ENCODE measurements at regions not wholly inside any gene's neighbourhood (a gene's known extent, or its start where the extent isn't known, plus 50 kb on each side); places are given as distances from the start of the nearest gene placed in this dataset.

DNA sequence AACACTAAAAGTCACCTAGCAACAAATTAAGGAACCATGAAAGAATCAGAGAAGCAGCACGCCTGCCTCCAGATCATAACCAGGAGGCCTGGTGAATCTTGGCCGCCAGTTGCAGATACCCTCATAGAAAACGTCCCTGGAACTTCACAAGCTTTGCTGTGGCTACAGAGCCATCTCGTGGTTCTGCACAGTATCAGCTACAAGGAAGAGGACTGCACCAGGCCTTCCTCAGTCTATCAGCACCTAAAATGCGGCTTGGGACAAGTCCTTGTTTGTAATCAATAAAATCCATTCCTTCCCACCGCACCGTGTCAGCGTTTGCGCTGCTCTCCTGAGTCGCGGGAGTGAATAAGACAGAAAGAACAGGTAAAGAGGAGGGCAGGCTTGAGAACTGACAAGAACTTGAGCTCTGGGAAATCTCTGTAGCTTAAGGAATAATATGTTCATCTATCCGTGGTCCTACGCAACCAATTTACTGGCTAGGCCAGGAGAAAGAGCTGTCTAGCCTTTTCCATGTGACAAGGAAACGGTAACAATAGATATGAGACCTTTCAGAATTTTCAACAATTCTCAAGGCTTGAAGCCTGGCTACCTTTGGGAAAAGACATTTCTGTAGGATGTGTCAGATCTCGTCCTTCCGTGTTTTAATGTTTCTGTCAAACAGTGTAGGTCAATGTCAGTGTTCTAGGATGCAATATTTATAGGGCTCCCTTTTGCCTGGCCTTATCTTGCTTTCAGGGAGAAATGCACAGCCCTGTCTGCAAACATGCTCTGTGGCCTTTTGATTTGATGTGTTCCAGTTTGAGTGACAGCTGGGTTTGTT lies 128.5 kb upstream of the RAB12 start:
- H3K4me3 ChIP-seq (ENCODE audit: low read length): no peak overlapping the region
- TF ChIP-seq, protein P1, sequence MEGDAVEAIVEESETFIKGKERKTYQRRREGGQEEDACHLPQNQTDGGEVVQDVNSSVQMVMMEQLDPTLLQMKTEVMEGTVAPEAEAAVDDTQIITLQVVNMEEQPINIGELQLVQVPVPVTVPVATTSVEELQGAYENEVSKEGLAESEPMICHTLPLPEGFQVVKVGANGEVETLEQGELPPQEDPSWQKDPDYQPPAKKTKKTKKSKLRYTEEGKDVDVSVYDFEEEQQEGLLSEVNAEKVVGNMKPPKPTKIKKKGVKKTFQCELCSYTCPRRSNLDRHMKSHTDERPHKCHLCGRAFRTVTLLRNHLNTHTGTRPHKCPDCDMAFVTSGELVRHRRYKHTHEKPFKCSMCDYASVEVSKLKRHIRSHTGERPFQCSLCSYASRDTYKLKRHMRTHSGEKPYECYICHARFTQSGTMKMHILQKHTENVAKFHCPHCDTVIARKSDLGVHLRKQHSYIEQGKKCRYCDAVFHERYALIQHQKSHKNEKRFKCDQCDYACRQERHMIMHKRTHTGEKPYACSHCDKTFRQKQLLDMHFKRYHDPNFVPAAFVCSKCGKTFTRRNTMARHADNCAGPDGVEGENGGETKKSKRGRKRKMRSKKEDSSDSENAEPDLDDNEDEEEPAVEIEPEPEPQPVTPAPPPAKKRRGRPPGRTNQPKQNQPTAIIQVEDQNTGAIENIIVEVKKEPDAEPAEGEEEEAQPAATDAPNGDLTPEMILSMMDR (conservative IDR thresholded peaks at IDR 0.05; ENCODE audit: low read length): peak; percentile 78
- DNase-seq (ENCODE audit: low read depth): peak; percentile 59

DNA sequence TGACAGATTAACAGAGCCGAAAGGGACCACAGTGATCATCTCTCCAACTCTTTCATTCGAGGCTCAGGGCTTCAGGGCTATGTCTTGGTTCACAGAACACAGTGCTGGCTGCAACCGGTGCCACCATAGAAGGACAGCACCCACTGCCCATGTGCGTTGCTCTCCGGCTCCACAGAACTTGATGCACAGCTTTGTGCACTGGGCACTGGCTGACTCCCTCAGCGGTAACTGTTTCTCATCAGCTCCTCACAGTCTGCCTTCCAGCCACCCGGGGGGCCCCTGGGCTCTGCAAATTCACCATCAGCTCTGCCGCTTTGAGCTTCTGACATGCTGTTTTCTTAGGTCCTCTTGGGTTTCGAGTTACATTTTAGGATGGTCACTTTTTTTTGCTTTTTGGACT lies 124.3 kb upstream of the RAB12 start:
- H3K4me3 ChIP-seq (ENCODE audit: low read length): no peak overlapping the region
- DNase-seq (ENCODE audit: low read depth): no peak
- TF ChIP-seq, protein P1 (conservative IDR thresholded peaks at IDR 0.05; ENCODE audit: low read length): no peak

DNA sequence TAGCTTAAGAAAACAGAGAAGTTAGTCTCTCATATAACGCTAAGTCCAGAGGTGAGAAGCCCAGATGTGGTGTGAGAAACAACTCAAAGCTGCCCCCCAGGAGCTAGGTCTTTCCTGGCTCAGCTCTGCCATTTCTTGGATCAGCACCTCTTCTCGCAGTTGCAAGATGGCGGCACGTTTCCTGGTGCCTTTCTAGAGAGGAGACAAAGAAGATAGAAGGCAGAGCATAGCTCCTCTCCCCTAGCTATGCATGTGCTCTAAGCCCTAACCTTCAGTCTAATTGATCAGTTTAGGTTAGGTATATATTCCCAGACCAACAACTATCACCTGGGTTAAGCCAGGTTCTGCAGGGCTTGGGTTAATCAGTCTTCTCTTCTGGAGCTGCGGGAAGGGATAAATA lies 119.5 kb upstream of the RAB12 start:
- H3K4me3 ChIP-seq (ENCODE audit: low read length): no peak overlapping the region
- DNase-seq (ENCODE audit: low read depth): no peak
- TF ChIP-seq, protein P1 (conservative IDR thresholded peaks at IDR 0.05; ENCODE audit: low read length): no peak

DNA sequence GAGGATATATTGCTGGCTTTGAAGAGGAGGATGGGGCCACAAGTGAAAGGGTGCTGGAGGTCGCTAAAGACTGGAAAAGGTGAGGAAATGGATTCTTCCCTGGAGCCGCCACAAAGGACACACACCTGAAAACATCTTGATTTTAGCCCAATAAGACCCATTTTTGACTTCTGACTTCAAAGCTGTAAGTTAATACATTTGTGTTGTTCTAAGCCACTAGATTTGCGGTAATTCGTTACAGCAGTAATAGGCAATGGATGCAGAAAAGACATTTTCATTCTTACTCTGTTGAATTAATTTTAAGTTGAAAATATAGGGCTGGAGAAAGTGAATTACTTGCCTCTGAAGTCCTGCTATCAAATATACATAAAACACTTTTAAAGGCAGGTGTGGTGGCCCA lies 117.7 kb upstream of the RAB12 start:
- H3K4me3 ChIP-seq (ENCODE audit: low read length): no peak overlapping the region
- TF ChIP-seq, protein P1 (conservative IDR thresholded peaks at IDR 0.05; ENCODE audit: low read length): no peak
- no peak for DNase-seq (ENCODE audit: low read depth)

DNA sequence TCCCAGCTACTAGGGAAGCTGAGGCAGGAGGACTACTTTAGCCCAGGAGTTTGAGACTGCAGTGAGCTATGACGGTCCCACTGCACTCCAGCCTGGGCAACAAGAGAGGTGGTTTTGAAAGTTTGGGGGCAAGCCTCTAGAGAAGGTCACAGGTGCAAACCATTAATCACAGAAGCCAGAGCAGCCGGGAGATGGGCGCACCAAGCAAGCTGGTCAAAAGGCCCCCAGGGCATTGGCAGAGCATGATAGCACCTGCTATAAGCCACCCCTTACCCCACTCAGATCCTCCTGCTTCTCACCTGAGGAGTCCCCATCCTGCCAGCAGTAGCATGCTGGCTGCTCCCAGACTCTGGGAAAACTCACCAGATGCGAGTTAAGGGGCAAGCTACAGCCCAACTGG lies 116.1 kb upstream of the RAB12 start:
- DNase-seq (ENCODE audit: low read depth): no peak
- TF ChIP-seq, protein P1 (conservative IDR thresholded peaks at IDR 0.05; ENCODE audit: low read length): no peak

DNA sequence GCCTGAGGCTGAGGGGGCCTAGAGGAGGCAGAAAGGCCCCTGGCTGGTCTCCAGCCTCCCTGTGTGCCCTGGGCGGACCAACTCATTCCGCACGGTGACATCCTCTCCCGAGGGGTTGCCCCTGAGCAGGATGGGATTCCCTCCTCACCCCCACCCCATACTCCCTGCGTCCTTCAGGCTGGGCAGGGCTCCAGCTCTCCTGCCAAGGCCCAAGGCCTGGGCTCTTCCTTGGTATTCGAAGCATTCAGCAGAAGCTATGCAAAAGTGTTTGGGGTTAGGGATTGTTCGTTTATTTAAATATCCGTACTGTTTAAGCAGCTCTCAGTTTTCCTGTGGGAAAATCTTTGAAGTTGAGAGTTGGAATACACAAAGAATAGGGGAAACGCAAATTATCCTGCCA lies 113.1 kb upstream of the RAB12 start:
- no peak overlapping the region for H3K4me3 ChIP-seq (ENCODE audit: low read length)
- DNase-seq (ENCODE audit: low read depth): no peak
- TF ChIP-seq, protein P1 (conservative IDR thresholded peaks at IDR 0.05; ENCODE audit: low read length): no peak

More for the DNA sequence above, 116.1 kb upstream of the RAB12 start:
- no peak overlapping the region for H3K4me3 ChIP-seq (ENCODE audit: low read length)

DNA sequence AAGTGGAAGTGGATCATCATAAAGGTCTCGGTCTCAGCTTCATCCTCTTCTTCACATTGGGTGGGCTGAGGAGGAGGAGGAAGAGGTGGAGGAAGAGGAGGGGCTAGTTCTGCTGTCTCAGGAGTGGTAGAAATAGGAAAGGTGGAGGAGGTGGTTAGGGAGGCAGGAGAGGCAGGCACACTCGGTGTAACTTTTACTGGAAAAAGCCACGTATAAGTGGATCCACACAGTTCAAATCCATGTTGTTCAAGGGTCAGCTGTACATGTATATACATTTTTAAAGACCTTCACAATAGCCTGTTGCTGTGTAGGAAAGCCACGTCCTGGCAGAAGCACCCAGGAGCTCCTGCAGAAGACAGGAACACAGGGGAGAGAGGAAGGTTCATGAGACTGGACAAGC lies 110.3 kb upstream of the RAB12 start:
- no peak for DNase-seq (ENCODE audit: low read depth)
- TF ChIP-seq, protein P1 (conservative IDR thresholded peaks at IDR 0.05; ENCODE audit: low read length): no peak
- no peak overlapping the region for H3K4me3 ChIP-seq (ENCODE audit: low read length)
